ENCODE measurements at regions not wholly inside any gene's neighbourhood (a gene's known extent, or its start where the extent isn't known, plus 50 kb on each side); places are given as distances from the start of the nearest gene placed in this dataset.

DNA sequence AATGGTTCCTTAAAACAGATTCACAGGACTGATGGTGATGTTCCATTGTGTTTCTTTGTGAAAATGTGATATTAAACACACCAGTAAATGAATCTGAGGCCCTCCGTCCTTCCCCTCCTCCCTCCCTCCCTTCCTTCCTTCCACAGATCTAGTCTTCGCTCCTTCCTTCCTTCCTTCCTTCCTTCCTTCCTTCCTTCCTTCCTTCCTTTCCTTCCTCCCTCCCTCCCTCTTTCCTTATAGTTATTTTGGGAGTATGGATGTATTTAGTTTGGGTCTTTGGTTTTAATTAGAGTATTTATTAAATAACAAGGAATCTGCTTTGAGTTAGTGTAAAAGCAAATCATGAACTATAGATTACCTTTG lies 410.8 kb downstream of the PCNX1 start:
- H3K9me3 ChIP-seq (ENCODE audit: control insufficient read depth in 4 of 4, low read length in 3 of 4), result no peaks in the 10 kb centered on the region
- H3K36me3 ChIP-seq (ENCODE audit: control insufficient read depth in 4 of 4, insufficient read depth in 3 of 4, low read depth in 1 of 4, low read length in 3 of 4), result no peaks in the 10 kb centered on the region
- no peak overlapping the region for H3K9ac ChIP-seq (ENCODE audit: low read depth in 1 of 2, low read length in 2 of 2)
- 83% methylated on average over 2 of the region's 2 CpGs for WGBS
- no peaks in the 10 kb centered on the region for H3K27me3 ChIP-seq (ENCODE audit: control insufficient read depth in 4 of 4, insufficient read depth in 4 of 4, low read length in 3 of 4)
- H3K27ac ChIP-seq (ENCODE audit: low read depth in 1 of 2, low read length in 2 of 2), result no peak overlapping the region
- TF ChIP-seq FOXA2 (IDR thresholded peaks at IDR 0.05) (no peak), FOXA1 (IDR thresholded peaks at IDR 0.05) (no peak), MAX (IDR thresholded peaks at IDR 0.05) (no peak), NR2F2 (IDR thresholded peaks at IDR 0.05) (no peak), RAD21 (IDR thresholded peaks at IDR 0.05) (no peak), SP1 (IDR thresholded peaks at IDR 0.05) (no peak), EGR1 (IDR thresholded peaks at IDR 0.05; ENCODE audit: low read depth in 2 of 2) (no peak), JUND (IDR thresholded peaks at IDR 0.05) (no peak), REST (IDR thresholded peaks at IDR 0.05) (no peak), ATF3 (IDR thresholded peaks at IDR 0.05) (no peak), YY1 (IDR thresholded peaks at IDR 0.05) (no peak), RXRA (IDR thresholded peaks at IDR 0.05) (no peak), GABPA (IDR thresholded peaks at IDR 0.05 in 1 of 2, conservative IDR thresholded peaks at IDR 0.05 in 1 of 2) (no peak), ZBTB33 (IDR thresholded peaks at IDR 0.05) (no peak), HNF4G (IDR thresholded peaks at IDR 0.05) (no peak)
- TF ChIP-seq, protein P1, sequence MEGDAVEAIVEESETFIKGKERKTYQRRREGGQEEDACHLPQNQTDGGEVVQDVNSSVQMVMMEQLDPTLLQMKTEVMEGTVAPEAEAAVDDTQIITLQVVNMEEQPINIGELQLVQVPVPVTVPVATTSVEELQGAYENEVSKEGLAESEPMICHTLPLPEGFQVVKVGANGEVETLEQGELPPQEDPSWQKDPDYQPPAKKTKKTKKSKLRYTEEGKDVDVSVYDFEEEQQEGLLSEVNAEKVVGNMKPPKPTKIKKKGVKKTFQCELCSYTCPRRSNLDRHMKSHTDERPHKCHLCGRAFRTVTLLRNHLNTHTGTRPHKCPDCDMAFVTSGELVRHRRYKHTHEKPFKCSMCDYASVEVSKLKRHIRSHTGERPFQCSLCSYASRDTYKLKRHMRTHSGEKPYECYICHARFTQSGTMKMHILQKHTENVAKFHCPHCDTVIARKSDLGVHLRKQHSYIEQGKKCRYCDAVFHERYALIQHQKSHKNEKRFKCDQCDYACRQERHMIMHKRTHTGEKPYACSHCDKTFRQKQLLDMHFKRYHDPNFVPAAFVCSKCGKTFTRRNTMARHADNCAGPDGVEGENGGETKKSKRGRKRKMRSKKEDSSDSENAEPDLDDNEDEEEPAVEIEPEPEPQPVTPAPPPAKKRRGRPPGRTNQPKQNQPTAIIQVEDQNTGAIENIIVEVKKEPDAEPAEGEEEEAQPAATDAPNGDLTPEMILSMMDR (IDR thresholded peaks at IDR 0.05; ENCODE audit: low read depth, low read length, missing input control), result no peak
- DNase-seq (ENCODE audit: low spot score), result no peak
- peaks cover 0 to 22% (median 17%) of the 10 kb centered on the region in 4 donors for H3K4me1 ChIP-seq (ENCODE audit: control insufficient read depth in 4 of 4, insufficient read depth in 4 of 4, low read length in 3 of 4)
- no peak overlapping the region for H3K4me3 ChIP-seq (ENCODE audit: low read depth in 1 of 3, low read length in 3 of 3)

DNA sequence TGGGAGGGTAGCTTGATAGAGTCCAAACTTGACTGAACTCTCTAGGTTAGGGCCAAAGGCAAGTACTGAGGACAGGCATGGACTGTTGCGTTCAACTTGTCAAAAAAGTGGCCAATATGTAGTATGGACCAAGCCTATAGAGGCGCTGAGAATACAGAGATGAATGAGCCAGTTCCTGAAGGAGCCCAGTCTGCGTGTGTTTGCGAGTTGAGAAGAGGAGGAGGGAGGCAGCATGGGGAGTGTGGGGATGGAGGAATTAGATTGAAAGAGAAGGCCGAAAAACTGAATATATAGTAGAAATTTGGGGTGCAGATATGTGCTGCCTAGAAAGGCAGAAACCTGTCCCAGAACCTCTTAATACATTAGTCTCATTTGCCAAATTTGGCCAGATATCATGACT lies 412.4 kb downstream of the PCNX1 start:
- no peaks in the 10 kb centered on the region for H3K27me3 ChIP-seq (ENCODE audit: control insufficient read depth in 4 of 4, insufficient read depth in 4 of 4, low read length in 3 of 4)
- no peaks in the 10 kb centered on the region for H3K9me3 ChIP-seq (ENCODE audit: control insufficient read depth in 4 of 4, low read length in 3 of 4)
- H3K9ac ChIP-seq (ENCODE audit: low read depth in 1 of 2, low read length in 2 of 2), result peak overlapping the region; percentile 1 to 53
- H3K27ac ChIP-seq (ENCODE audit: low read depth in 1 of 2, low read length in 2 of 2), result peak overlapping the region; percentile 98
- peaks cover 0 to 30% (median 18%) of the 10 kb centered on the region in 4 donors for H3K4me1 ChIP-seq (ENCODE audit: control insufficient read depth in 4 of 4, insufficient read depth in 4 of 4, low read length in 3 of 4)
- H3K36me3 ChIP-seq (ENCODE audit: control insufficient read depth in 4 of 4, insufficient read depth in 3 of 4, low read depth in 1 of 4, low read length in 3 of 4), result no peaks in the 10 kb centered on the region
- DNase-seq (ENCODE audit: low spot score), result no peak
- WGBS, result 20% methylated on average over 5 of the region's 5 CpGs
- H3K4me3 ChIP-seq (ENCODE audit: low read depth in 1 of 3, low read length in 3 of 3), result peak overlapping the region; percentile 77 to 98 (median 95)
- TF ChIP-seq FOXA1 (IDR thresholded peaks at IDR 0.05) (no peak), MAX (IDR thresholded peaks at IDR 0.05) (no peak), HNF4A (conservative IDR thresholded peaks at IDR 0.05) (no peak), SP1 (IDR thresholded peaks at IDR 0.05) (no peak), FOXA2 (IDR thresholded peaks at IDR 0.05) (no peak), ATF3 (IDR thresholded peaks at IDR 0.05) (no peak), EGR1 (IDR thresholded peaks at IDR 0.05; ENCODE audit: low read depth in 2 of 2) (no peak), TAF1 (conservative IDR thresholded peaks at IDR 0.05) (no peak), JUND (IDR thresholded peaks at IDR 0.05) (no peak)
- TF ChIP-seq, protein P1 (IDR thresholded peaks at IDR 0.05; ENCODE audit: low read depth, low read length, missing input control), result no peak
